Stomach (tissue), 8 donors: ENCODE measurements at regions not wholly inside any gene's neighbourhood (a gene's known extent, or its start where the extent isn't known, plus 50 kb on each side); places are given as distances from the start of the nearest gene placed in this dataset.

Experiments used
- DNase-seq, 2 donors: peaks; one replicate each; pipeline versions ENCODE4 v3.0.0 to v3.0.0-alpha.2; 2013 to 2019
- H3K27ac ChIP-seq, 5 donors: fragments of 200-600 bp in 4 of 5; sonication (generic) in 4 of 5; one replicate each; pipeline ENCODE4 v1.5.1; 2013 to 2019; ENCODE audit warnings: mild to moderate bottlenecking in 1 of 5, moderate library complexity in 1 of 5
- H3K27me3 ChIP-seq, 3 donors: fragments of 200-600 bp; sonication (generic); one replicate each; pipeline ENCODE4 v1.5.1; 2017 to 2019; ENCODE audit warnings: mixed run types in 1 of 3
- H3K36me3 ChIP-seq, 4 donors: fragments of 200-600 bp; sonication (generic); 1 replicate in 3 of 4; 2 replicates in 1 of 4; pipeline ENCODE4 v1.5.1; 2016 to 2019
- H3K4me1 ChIP-seq, 4 donors: fragments of 200-600 bp; sonication (generic); one replicate each; pipeline ENCODE4 v1.5.1; 2016 to 2019
- H3K4me3 ChIP-seq, 4 donors: fragments of 200-600 bp; sonication (generic) in 3 of 4; one replicate each; pipeline ENCODE4 v1.5.1; 2016 to 2019; ENCODE audit warnings: mild to moderate bottlenecking in 1 of 4
- H3K9me3 ChIP-seq, 4 donors: fragments of 200-600 bp; sonication (generic); one replicate each; pipeline ENCODE4 v1.5.1; 2016 to 2019
- CTCF ChIP-seq, 7 experiments: fragments of 450-650 bp in 4 of 7; fragments of 200-600 bp in 3 of 7; sonication (generic) in 3 of 7; IDR thresholded peaks; one replicate each; pipeline ENCODE4 v1.5.1; 2016 to 2019; ENCODE audit warnings: antibody characterized with exemption in 7 of 7, control low read depth in 2 of 7, mild to moderate bottlenecking in 1 of 7
- EP300 ChIP-seq: sonication (generic); formaldehyde crosslinking; IDR thresholded peaks from one replicate; pipeline ENCODE4 v1.6.1; 2017; ENCODE audit warnings: antibody characterized with exemption
- POLR2A ChIP-seq, 4 donors: fragments of 450-650 bp; IDR thresholded peaks; one replicate each; pipeline ENCODE4 v1.6.1; 2016; ENCODE audit warnings: antibody characterized with exemption in 4 of 4, control low read depth in 2 of 4, mild to moderate bottlenecking in 1 of 4, moderate library complexity in 1 of 4
- POLR2AphosphoS5 ChIP-seq, 3 donors: sonication (generic); formaldehyde crosslinking; IDR thresholded peaks; one replicate each; pipeline ENCODE4 v1.6.1; 2016; ENCODE audit warnings: antibody characterized with exemption in 3 of 3
- WGBS, 5 donors: extraction: QIAGEN DNeasy Blood & Tissue Kit in 3 of 5; methylation state at CpG; one replicate each; pipeline versions ENCODE4 v1.1.5 to v1.1.7; 2013 to 2018; 5-methylcytosine and 5-hydroxymethylcytosine counted together
- intact Hi-C: fragments of 100-400 bp; cut with DNase I; formaldehyde crosslinking; loops from one replicate; pipeline ENCODE4 v1.15.1; 2023; ENCODE audit warnings: low total_unique reads
- donor health status: healthy with polysubstance abuse.
- donor health status: Bipolar disorder and iron deficiency.
- donor health status: healthy.

GRCh38 chr2:222146488-222146887, 152.3 kb downstream of the PAX3 start:
- WGBS, 5 donors: 41 to 54% (median 50%) methylated on average over 3 of the region's 3 CpGs
- H3K4me1 ChIP-seq: no peaks in the 10 kb centered on the region
- no peak overlapping the region for H3K4me3 ChIP-seq
- no peak for DNase-seq
- intact Hi-C loops: no loop called here
- TF ChIP-seq POLR2A (IDR thresholded peaks at IDR 0.05) (no peak), POLR2AphosphoS5 (IDR thresholded peaks at IDR 0.05) (no peak), EP300 (no peak), CTCF (IDR thresholded peaks at IDR 0.05) (no peak)
- no peaks in the 10 kb centered on the region for H3K36me3 ChIP-seq
- H3K9me3 ChIP-seq: no peaks in the 10 kb centered on the region
- no peaks in the 10 kb centered on the region for H3K27me3 ChIP-seq
- H3K27ac ChIP-seq: no peak overlapping the region

GRCh38 chr2:222142027-222142426, 156.8 kb downstream of the PAX3 start:
- Histone ChIP-seq H3K9me3 (peaks cover 0 to 1% (median 0%) of the 10 kb centered on the region in 4 donors), H3K27me3 (no peaks in the 10 kb centered on the region), H3K27ac (no peak overlapping the region), H3K4me3 (no peak overlapping the region), H3K36me3 (no peaks in the 10 kb centered on the region), H3K4me1 (no peaks in the 10 kb centered on the region)
- DNase-seq: no peak
- 82 to 95% (median 92%) methylated on average over 1 of the region's 1 CpG for WGBS, 5 donors
- no peak for TF ChIP-seq POLR2AphosphoS5 (IDR thresholded peaks at IDR 0.05)
- TF ChIP-seq POLR2A (IDR thresholded peaks at IDR 0.05): no peak
- no peak for TF ChIP-seq EP300
- TF ChIP-seq CTCF (IDR thresholded peaks at IDR 0.05): no peak
- intact Hi-C loops: no loop called here

- WGBS, 5 donors: 67 to 86% (median 78%) methylated on average over 5 of the region's 5 CpGs
- TF ChIP-seq EP300 (no peak), POLR2AphosphoS5 (IDR thresholded peaks at IDR 0.05) (no peak), CTCF (IDR thresholded peaks at IDR 0.05) (no peak), POLR2A (IDR thresholded peaks at IDR 0.05) (no peak)
- no peak for DNase-seq
- no peaks in the 10 kb centered on the region for H3K36me3 ChIP-seq
- peaks cover 0 to 6% (median 2%) of the 10 kb centered on the region in 4 donors for H3K9me3 ChIP-seq
- no peaks in the 10 kb centered on the region for H3K27me3 ChIP-seq
- intact Hi-C loops: no loop called here
- no peak overlapping the region for H3K4me3 ChIP-seq
- no peaks in the 10 kb centered on the region for H3K4me1 ChIP-seq
- H3K27ac ChIP-seq: no peak overlapping the region
Measured at GRCh38 chr2:222136106-222136630, 162.6 kb downstream of the PAX3 start.

- TF ChIP-seq POLR2AphosphoS5 (IDR thresholded peaks at IDR 0.05) (no peak), POLR2A (IDR thresholded peaks at IDR 0.05) (no peak), CTCF (IDR thresholded peaks at IDR 0.05) (no peak), EP300 (no peak)
- WGBS, 5 donors: 61 to 89% (median 81%) methylated on average over 1 of the region's 1 CpG
- intact Hi-C loops: no loop called here
Measured at GRCh38 chr2:222134654-222135053, 164.1 kb downstream of the PAX3 start.

More at GRCh38 chr2:222134654-222135053, 164.1 kb downstream of the PAX3 start:
- Histone ChIP-seq H3K4me3 (no peak overlapping the region), H3K27ac (no peak overlapping the region), H3K36me3 (no peaks in the 10 kb centered on the region), H3K9me3 (peaks cover 0 to 6% (median 2%) of the 10 kb centered on the region in 4 donors), H3K4me1 (no peaks in the 10 kb centered on the region), H3K27me3 (no peaks in the 10 kb centered on the region)
- no peak for DNase-seq
